Endodermal cell (in vitro differentiated cells): ENCODE measurements at regions not wholly inside any gene's neighbourhood (a gene's known extent, or its start where the extent isn't known, plus 50 kb on each side); places are given as distances from the start of the nearest gene placed in this dataset.

Experiments
- DNase-seq: peaks from one replicate; pipeline ENCODE4 v3.0.0-alpha.2; 2017
- H3K27ac ChIP-seq: 2 replicates; pipeline ENCODE4 v1.5.1; 2013; ENCODE audit warnings: mild to moderate bottlenecking, low read depth, low read length, moderate library complexity
- H3K27me3 ChIP-seq: 2 replicates; pipeline ENCODE4 v1.6.1; 2013; ENCODE audit warnings: mild to moderate bottlenecking, low read length, moderate library complexity; ENCODE audit not compliant: insufficient read depth, control insufficient read depth, poor library complexity, severe bottlenecking
- H3K36me3 ChIP-seq: 2 replicates; pipeline ENCODE4 v1.7.0; 2013; ENCODE audit warnings: mild to moderate bottlenecking, low read length, moderate library complexity; ENCODE audit not compliant: control insufficient read depth, insufficient read depth
- H3K4me1 ChIP-seq: one replicate; pipeline ENCODE4 v1.7.0; 2013; ENCODE audit warnings: low read length; ENCODE audit not compliant: control insufficient read depth, insufficient read depth
- H3K4me3 ChIP-seq: 2 replicates; pipeline ENCODE4 v1.5.1; 2013; ENCODE audit warnings: mild to moderate bottlenecking, low read length, moderate library complexity
- H3K9ac ChIP-seq: 2 replicates; pipeline ENCODE4 v1.6.1; 2013; ENCODE audit warnings: mild to moderate bottlenecking, low read length, moderate library complexity; ENCODE audit not compliant: poor library complexity, severe bottlenecking; ENCODE audit errors: extremely low read depth
- H3K9me3 ChIP-seq: 2 replicates; pipeline ENCODE4 v1.6.1; 2013; ENCODE audit warnings: mild to moderate bottlenecking, low read length, moderate library complexity; ENCODE audit not compliant: control insufficient read depth
- H3K27ac Mint-ChIP-seq: 2 replicates; pipeline ENCODE4 v1.8.0; 2020; ENCODE audit warnings: mixed read lengths
- H3K27me3 Mint-ChIP-seq: 2 replicates; pipeline ENCODE4 v1.8.0; 2021; ENCODE audit warnings: mild to moderate bottlenecking, mixed read lengths; ENCODE audit not compliant: insufficient read depth
- H3K36me3 Mint-ChIP-seq: 2 replicates; pipeline ENCODE4 v1.8.0; 2020; ENCODE audit warnings: low read depth, mixed read lengths
- H3K4me1 Mint-ChIP-seq: 2 replicates; pipeline ENCODE4 v1.8.0; 2020; ENCODE audit warnings: mixed read lengths
- H3K4me3 Mint-ChIP-seq: 2 replicates; pipeline ENCODE4 v1.8.0; 2020; ENCODE audit warnings: mild to moderate bottlenecking, moderate library complexity, mixed read lengths
- H3K9me3 Mint-ChIP-seq: 2 replicates; pipeline ENCODE4 v1.8.0; 2020; ENCODE audit warnings: mild to moderate bottlenecking, mixed read lengths
- WGBS, 2 experiments: methylation state at CpG; one replicate each; pipeline versions ENCODE4 v1.1.5 to v1.1.7; 2013; ENCODE audit warnings: missing lambda C conversion rate in 2 of 2, mixed read lengths in 1 of 2; ENCODE audit not compliant: insufficient coverage in 1 of 2, insufficient read length in 1 of 2; 5-methylcytosine and 5-hydroxymethylcytosine counted together
- TF ChIP-seq, protein P1 (sequence below): fragments of 200-600 bp; sonication (generic); conservative IDR thresholded peaks from 2 replicates; pipeline ENCODE4 v1.5.0; 2021; ENCODE audit warnings: antibody characterized with exemption, mild to moderate bottlenecking

DNA sequence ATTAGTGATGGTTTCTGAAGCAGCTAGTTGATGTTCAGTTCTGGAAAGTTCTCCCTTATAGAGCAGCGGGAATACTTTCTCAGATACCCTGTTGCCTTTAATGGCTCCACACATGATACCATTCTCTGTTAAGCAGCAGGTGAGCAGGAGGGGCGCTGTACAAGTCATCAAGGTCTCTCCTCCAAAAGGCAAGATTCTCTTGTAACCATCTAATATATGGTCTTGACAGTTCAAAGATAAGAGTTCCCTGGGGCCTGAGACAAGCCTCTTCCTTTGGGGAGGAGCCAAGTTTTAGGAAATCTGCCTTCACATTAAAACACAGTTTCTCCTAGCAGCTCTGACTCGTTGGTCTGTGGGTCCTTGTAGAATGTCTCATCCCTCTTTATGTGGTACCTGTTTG, 258.2 kb downstream of the QKI start:
- no peak overlapping the region for H3K27ac ChIP-seq
- Mint-ChIP-seq H3K27ac (no peak overlapping the region), H3K9me3 (no peaks in the 10 kb centered on the region), H3K4me1 (no peaks in the 10 kb centered on the region), H3K27me3 (no peaks in the 10 kb centered on the region), H3K36me3 (no peaks in the 10 kb centered on the region), H3K4me3 (no peak overlapping the region)
- no peak overlapping the region for H3K9ac ChIP-seq
- no peak overlapping the region for H3K4me3 ChIP-seq
- TF ChIP-seq, protein P1, sequence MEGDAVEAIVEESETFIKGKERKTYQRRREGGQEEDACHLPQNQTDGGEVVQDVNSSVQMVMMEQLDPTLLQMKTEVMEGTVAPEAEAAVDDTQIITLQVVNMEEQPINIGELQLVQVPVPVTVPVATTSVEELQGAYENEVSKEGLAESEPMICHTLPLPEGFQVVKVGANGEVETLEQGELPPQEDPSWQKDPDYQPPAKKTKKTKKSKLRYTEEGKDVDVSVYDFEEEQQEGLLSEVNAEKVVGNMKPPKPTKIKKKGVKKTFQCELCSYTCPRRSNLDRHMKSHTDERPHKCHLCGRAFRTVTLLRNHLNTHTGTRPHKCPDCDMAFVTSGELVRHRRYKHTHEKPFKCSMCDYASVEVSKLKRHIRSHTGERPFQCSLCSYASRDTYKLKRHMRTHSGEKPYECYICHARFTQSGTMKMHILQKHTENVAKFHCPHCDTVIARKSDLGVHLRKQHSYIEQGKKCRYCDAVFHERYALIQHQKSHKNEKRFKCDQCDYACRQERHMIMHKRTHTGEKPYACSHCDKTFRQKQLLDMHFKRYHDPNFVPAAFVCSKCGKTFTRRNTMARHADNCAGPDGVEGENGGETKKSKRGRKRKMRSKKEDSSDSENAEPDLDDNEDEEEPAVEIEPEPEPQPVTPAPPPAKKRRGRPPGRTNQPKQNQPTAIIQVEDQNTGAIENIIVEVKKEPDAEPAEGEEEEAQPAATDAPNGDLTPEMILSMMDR, result no peak
- no peaks in the 10 kb centered on the region for H3K27me3 ChIP-seq
- 67 to 90% methylated on average over 2 to 3 of the region's 3 CpGs for WGBS, 2 experiments
- no peaks in the 10 kb centered on the region for H3K9me3 ChIP-seq
- no peak for DNase-seq
- no peaks in the 10 kb centered on the region for H3K36me3 ChIP-seq
- no peaks in the 10 kb centered on the region for H3K4me1 ChIP-seq

DNA sequence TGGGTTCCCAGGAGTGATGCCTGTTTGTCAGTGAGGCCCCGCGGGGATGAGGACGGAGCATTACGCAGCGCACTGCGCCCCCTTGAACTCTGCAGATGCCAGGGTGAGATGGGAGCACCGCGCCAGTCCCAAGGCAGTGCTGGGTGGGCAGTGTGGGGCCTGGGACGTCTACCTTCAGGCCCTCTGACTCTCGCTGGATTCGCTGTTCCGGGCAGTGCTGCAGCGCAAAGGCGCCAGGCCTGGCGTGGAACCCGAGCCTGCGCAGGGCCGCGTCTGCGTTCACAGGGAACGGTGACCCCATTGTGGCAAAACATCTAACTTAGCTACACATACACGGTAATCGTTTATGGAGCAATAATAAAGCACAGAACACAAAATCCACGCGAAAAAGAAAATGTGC, 257.3 kb downstream of the QKI start:
- WGBS, 2 experiments, result 95 to 96% methylated on average over 22 to 25 of the region's 25 CpGs
- Mint-ChIP-seq H3K27me3 (no peaks in the 10 kb centered on the region), H3K4me1 (no peaks in the 10 kb centered on the region), H3K27ac (no peak overlapping the region), H3K36me3 (no peaks in the 10 kb centered on the region), H3K9me3 (no peaks in the 10 kb centered on the region), H3K4me3 (no peak overlapping the region)
- Histone ChIP-seq H3K36me3 (no peaks in the 10 kb centered on the region), H3K27ac (no peak overlapping the region), H3K27me3 (no peaks in the 10 kb centered on the region), H3K9me3 (no peaks in the 10 kb centered on the region), H3K4me1 (no peaks in the 10 kb centered on the region), H3K4me3 (no peak overlapping the region), H3K9ac (no peak overlapping the region)
- TF ChIP-seq, protein P1, result no peak
- no peak for DNase-seq

DNA sequence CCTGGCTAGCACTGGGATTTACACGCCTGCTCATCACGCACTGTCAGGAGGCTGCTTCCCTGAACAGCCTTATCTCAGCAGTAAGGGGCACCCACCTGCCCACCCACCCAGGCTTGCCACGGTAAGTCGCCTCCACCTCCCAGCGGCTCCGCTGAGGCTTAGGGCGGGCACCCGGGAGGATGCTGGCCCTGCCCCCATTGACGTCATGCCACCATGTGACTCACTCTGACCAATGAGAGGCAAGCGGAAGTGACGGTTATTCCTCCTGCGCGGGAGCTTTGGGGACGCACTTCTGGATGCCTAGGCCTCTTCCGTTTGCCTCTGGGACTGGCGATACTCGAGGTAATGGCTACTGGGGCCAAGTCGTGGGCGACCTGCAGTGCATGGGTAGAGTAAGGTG, 256.8 kb downstream of the QKI start:
- Histone ChIP-seq H3K36me3 (no peaks in the 10 kb centered on the region), H3K9ac (no peak overlapping the region), H3K4me1 (no peaks in the 10 kb centered on the region), H3K27ac (no peak overlapping the region), H3K4me3 (no peak overlapping the region), H3K27me3 (no peaks in the 10 kb centered on the region), H3K9me3 (no peaks in the 10 kb centered on the region)
- Mint-ChIP-seq H3K4me3 (no peak overlapping the region), H3K27me3 (no peaks in the 10 kb centered on the region), H3K4me1 (no peaks in the 10 kb centered on the region), H3K36me3 (no peaks in the 10 kb centered on the region), H3K27ac (no peak overlapping the region), H3K9me3 (no peaks in the 10 kb centered on the region)
- TF ChIP-seq, protein P1, result no peak
- DNase-seq, result no peak
- WGBS, 2 experiments, result 95 to 98% methylated on average over 18 to 19 of the region's 19 CpGs
